ENCODE measurements at regions not wholly inside any gene's neighbourhood (a gene's known extent, or its start where the extent isn't known, plus 50 kb on each side); places are given as distances from the start of the nearest gene placed in this dataset.

- DNase-seq (ENCODE audit: extremely low read depth, low read depth): no peak
- H3K4me3 ChIP-seq (replicated peaks; ENCODE audit: low read depth, low read length): no peak overlapping the region
- no peak for TF ChIP-seq CTCF (IDR thresholded peaks at IDR 0.05; ENCODE audit: low read depth, low read length, missing control alignments)
Measured at GRCh38 chr1:113247355-113247754, 143.0 kb upstream of the MAGI3 start.

- no peak overlapping the region for H3K4me3 ChIP-seq (replicated peaks; ENCODE audit: low read depth, low read length)
- TF ChIP-seq CTCF (IDR thresholded peaks at IDR 0.05; ENCODE audit: low read depth, low read length, missing control alignments): no peak
- no peak for DNase-seq (ENCODE audit: extremely low read depth, low read depth)
Measured at GRCh38 chr1:113247782-113248181, 142.5 kb upstream of the MAGI3 start.

- no peak for TF ChIP-seq CTCF (IDR thresholded peaks at IDR 0.05; ENCODE audit: low read depth, low read length, missing control alignments)
- DNase-seq (ENCODE audit: extremely low read depth, low read depth): no peak
- H3K4me3 ChIP-seq (replicated peaks; ENCODE audit: low read depth, low read length): no peak overlapping the region
Measured at GRCh38 chr1:113248494-113248893, 141.8 kb upstream of the MAGI3 start.

GRCh38 chr1:113250161-113250560 lies 140.2 kb upstream of the MAGI3 start:
- no peak overlapping the region for H3K4me3 ChIP-seq (replicated peaks; ENCODE audit: low read depth, low read length)
- DNase-seq (ENCODE audit: extremely low read depth, low read depth): no peak
- no peak for TF ChIP-seq CTCF (IDR thresholded peaks at IDR 0.05; ENCODE audit: low read depth, low read length, missing control alignments)

GRCh38 chr1:113252166-113252565 lies 138.1 kb upstream of the MAGI3 start:
- no peak for DNase-seq (ENCODE audit: extremely low read depth, low read depth)
- no peak for TF ChIP-seq CTCF (IDR thresholded peaks at IDR 0.05; ENCODE audit: low read depth, low read length, missing control alignments)

GRCh38 chr1:113253187-113253586 lies 137.1 kb upstream of the MAGI3 start:
- H3K4me3 ChIP-seq (replicated peaks; ENCODE audit: low read depth, low read length): no peak overlapping the region
- DNase-seq (ENCODE audit: extremely low read depth, low read depth): no peak
- TF ChIP-seq CTCF (IDR thresholded peaks at IDR 0.05; ENCODE audit: low read depth, low read length, missing control alignments): no peak

More at GRCh38 chr1:113252166-113252565, 138.1 kb upstream of the MAGI3 start:
- H3K4me3 ChIP-seq (replicated peaks; ENCODE audit: low read depth, low read length): no peak overlapping the region

- no peak for DNase-seq (ENCODE audit: extremely low read depth, low read depth)
- no peak overlapping the region for H3K4me3 ChIP-seq (replicated peaks; ENCODE audit: low read depth, low read length)
- TF ChIP-seq CTCF (IDR thresholded peaks at IDR 0.05; ENCODE audit: low read depth, low read length, missing control alignments): no peak
Measured at GRCh38 chr1:113253590-113253989, 136.7 kb upstream of the MAGI3 start.

All from HFF-Myc (cell line).